NCI-H1417 treated with DMSO at 0.1 percent for 48 hours (cell line): ENCODE measurements at regions not wholly inside any gene's neighbourhood (a gene's known extent, or its start where the extent isn't known, plus 50 kb on each side); places are given as distances from the start of the nearest gene placed in this dataset.
A peak's percentile ranks its signal among the peaks of the same experiment; 100 is the strongest.

Source experiments
- DNase-seq: peaks from one replicate; lab custom pipeline; 2025; lab: John Stamatoyannopoulos, UW

- DNase-seq = no peak
These were observed 548.0 kb downstream of the ETS1 start for GRCh38 chr11:128039140-128040021.

- DNase-seq = no peak
These were observed 550.7 kb downstream of the ETS1 start for GRCh38 chr11:128036556-128037093.

- no peak for DNase-seq
These were observed 551.4 kb downstream of the ETS1 start for GRCh38 chr11:128036006-128036405.

- peak; percentile 26 for DNase-seq
These were observed 555.7 kb downstream of the ETS1 start for GRCh38 chr11:128031538-128032134.

GRCh38 chr11:128029219-128029722, 558.1 kb downstream of the ETS1 start:
- DNase-seq = no peak

- no peak for DNase-seq
These were observed 560.8 kb downstream of the ETS1 start for GRCh38 chr11:128026596-128026995.

- DNase-seq = no peak
These were observed 564.6 kb downstream of the ETS1 start for GRCh38 chr11:128022761-128023160.

- no peak for DNase-seq
These were observed 565.4 kb downstream of the ETS1 start for GRCh38 chr11:128022007-128022368.

GRCh38 chr11:128021349-128022006, 565.9 kb downstream of the ETS1 start:
- DNase-seq = no peak

GRCh38 chr11:128018692-128019091, 568.7 kb downstream of the ETS1 start:
- no peak for DNase-seq

GRCh38 chr11:128005562-128005961, 581.8 kb downstream of the ETS1 start:
- no peak for DNase-seq

- no peak for DNase-seq
These were observed 588.9 kb downstream of the ETS1 start for GRCh38 chr11:127998421-127998820.

GRCh38 chr11:127997594-127997993, 589.8 kb downstream of the ETS1 start:
- no peak for DNase-seq

GRCh38 chr11:127996825-127997224, 590.5 kb downstream of the ETS1 start:
- no peak for DNase-seq

- DNase-seq = no peak
These were observed 591.4 kb downstream of the ETS1 start for GRCh38 chr11:127995921-127996320.

GRCh38 chr11:127994736-127995135, 592.6 kb downstream of the ETS1 start:
- no peak for DNase-seq

- no peak for DNase-seq
These were observed 593.6 kb downstream of the ETS1 start for GRCh38 chr11:127993788-127994187.

- no peak for DNase-seq
These were observed 594.1 kb downstream of the ETS1 start for GRCh38 chr11:127993281-127993680.

- no peak for DNase-seq
These were observed 601.3 kb downstream of the ETS1 start for GRCh38 chr11:127986073-127986472.

GRCh38 chr11:127972816-127973215, 614.5 kb downstream of the ETS1 start:
- DNase-seq = no peak

- DNase-seq = no peak
These were observed 615.9 kb downstream of the ETS1 start for GRCh38 chr11:127971448-127971847.

GRCh38 chr11:127966821-127967220, 620.5 kb downstream of the ETS1 start:
- DNase-seq = no peak
